GM18907 (cell line): ENCODE measurements at regions not wholly inside any gene's neighbourhood (a gene's known extent, or its start where the extent isn't known, plus 50 kb on each side); places are given as distances from the start of the nearest gene placed in this dataset.

Source experiments
- ATAC-seq: cut with Tn5 transposase; IDR thresholded peaks from one replicate; pipeline ENCODE4 v1.9.1; 2021; ENCODE audit warnings: mild to moderate bottlenecking, moderate library complexity; ENCODE audit not compliant: unreplicated experiment

DNA sequence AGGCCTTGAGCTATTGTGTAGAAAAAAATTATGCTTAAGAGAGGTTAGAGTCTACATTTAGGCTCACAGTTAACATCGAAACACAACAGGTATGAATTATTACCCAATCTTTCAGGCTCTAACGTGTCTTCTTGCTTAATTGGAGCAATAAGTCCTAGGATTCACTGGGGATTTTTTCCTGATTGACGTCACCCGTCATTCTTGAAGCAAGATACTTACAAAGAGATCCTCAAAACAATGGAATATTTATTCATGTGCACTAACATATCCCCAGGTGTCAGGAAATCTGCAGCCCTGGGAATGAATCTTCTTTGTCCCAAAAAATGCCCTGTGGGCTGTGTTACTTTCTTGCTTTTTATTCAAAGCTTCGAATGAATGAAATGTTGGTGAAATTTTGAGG is 413.5 kb downstream of the NFIB start:
- no peak for ATAC-seq

- ATAC-seq = no peak
Measured at GRCh38 chr9:13899924-13900323, 414.0 kb downstream of the NFIB start.

GRCh38 chr9:13898957-13899356 is 415.0 kb downstream of the NFIB start:
- no peak for ATAC-seq

DNA sequence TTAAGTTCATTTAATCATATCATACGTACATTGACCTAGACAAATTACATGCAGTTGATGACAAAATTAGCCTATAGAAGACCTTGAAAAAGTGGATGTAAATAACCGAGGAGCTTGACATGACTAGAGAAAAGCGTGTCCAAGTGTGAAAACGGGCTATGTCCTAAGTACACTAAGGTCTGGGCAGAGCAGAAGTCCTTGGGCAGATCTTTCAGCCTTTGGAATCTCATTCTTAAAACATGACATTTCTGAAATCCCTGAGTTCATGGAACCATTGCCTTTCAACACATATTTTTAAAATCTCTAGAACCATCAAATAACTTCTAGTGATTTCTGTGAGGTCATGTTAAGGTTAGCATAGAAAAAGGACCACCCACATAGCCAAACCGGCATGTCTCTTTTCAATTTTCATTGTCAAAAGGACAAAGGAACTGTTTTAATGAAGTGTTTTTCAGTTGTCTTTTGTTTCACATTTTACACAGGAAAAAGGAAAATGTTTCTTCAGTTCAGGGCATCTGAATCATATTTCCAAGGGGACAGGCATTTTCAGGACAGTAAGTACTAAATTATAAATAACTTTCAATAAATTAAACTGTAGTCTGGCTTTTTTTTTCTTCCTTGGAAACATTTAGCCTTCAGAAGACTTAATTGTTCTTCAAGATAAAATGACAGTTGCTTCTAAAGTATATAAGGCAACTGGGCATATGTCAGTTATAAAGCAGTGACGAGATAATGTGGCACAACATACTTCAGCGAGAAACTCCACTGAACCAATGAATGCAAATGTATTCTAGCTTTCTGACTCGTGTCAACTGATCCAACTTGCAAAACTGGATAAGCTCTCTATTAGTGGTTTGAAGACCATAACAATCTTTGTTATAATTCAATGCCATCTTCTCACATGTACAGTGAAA is 416.8 kb downstream of the NFIB start:
- ATAC-seq = no peak

DNA sequence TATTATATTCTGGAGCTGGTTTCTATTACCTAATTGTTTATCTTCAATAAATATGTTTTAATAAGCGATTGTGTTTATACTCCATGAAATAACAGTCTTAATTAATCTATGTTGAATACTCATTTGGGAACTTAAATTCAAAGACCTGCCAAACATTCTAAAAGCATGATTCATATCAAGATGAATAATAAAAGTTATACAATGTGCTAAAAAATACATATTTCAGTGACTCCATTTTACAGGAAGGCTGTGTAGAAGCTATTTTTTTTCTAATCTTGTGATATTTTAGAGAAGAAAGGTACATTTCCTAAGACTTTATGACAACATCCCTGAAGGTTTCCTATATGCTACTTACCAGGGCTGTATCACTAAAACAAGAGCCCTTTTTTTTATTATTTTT is 417.9 kb downstream of the NFIB start:
- ATAC-seq = no peak

DNA sequence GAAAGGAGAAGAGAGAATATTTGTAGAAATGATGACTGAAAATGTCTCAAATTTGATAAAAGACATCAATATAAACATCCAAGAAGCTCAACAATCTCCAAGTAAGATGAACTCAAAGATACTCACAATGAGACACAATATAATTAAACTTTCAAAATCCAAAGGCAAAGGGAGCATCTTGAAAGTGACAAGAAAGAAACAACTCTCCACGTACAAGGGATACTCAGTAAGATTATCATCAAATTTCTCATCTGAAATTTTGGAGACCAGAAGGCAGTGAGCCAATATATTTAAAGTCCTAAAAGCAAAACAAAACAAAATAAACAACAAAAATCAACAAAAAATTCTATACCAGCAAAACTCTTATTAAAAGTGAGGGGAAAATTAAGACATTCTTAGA is 428.7 kb downstream of the NFIB start:
- ATAC-seq = no peak

- no peak for ATAC-seq
Measured at GRCh38 chr9:13879981-13880380, 434.0 kb downstream of the NFIB start.

DNA sequence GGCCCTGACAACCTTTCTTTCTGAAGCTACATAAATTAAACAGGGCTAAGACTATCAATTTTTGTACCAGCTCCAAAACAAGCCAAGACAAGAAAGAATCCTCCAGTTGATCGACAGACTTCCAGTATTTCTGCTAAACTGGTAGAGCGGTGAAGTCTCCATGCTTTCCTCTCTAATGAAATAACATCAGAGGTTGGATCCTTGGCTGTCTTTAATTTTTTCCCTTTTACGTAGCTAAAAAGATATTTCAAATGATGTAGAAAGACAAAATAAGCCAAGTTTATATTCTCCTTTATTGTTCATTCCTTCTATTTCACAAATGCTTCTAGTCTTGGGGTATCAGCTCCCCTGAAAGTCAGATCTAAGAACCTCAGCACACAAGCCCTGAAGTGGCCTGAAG is 434.9 kb downstream of the NFIB start:
- no peak for ATAC-seq

DNA sequence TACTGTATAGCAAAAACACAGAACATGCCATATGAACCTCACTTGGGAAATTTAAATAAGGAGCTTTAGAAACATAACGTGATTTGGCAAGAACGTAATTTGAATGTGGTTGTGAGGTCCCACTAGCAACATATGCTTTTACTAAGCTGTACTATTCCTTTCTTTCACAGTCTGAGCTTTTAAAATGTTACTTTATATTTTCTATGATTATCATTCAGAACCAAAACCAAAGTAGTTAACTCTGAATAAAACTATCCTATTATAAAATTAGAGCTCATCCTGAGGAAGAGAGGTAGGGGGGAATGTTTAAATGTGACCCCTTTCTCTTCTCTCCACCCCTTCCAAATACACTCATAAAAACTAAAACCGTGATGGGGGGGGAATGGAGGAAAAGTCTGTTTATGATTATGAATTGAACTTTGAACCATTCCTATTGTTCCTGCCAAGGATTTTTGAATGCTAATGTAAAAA is 435.7 kb downstream of the NFIB start:
- ATAC-seq = no peak

- ATAC-seq = no peak
Measured at GRCh38 chr9:13876741-13877140, 437.2 kb downstream of the NFIB start.

- ATAC-seq = no peak
Measured at GRCh38 chr9:13873203-13873602, 440.7 kb downstream of the NFIB start.

DNA sequence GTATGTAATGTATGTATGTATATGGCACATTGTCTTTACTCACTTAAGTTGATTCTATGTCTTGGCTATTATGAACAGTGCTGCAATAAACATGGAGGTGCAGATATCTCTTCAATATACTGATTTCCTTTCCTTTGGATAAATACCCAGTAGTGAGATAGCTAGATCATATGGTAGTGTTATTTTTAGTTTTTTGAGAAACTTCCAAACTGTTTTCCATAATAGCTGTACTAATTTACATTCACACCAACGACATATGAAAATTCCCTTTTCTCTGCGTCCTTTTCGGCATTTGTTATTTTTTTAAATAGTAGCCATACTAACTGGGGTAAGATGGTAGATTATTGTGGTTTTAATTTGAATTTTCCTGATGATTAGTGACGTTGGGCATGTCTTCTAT is 445.6 kb downstream of the NFIB start:
- no peak for ATAC-seq

DNA sequence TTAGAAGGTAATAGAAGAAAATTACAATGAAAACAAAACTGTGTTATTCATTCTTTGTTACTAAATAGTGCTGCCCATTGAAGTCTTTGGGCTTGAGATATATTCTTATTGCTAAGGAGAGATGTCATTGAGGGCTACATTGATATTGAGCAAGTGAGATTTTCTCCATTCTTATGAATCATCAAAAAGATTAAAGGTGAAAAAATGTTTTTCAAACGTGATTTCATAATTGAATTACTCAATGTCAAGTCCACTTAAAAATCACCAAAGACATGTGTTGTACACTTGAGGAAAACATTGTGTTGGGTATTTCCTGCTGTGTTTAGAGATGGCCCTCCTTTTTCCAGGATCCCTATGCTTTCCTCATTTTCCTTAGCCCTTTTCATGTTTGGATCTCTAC is 448.1 kb downstream of the NFIB start:
- no peak for ATAC-seq

DNA sequence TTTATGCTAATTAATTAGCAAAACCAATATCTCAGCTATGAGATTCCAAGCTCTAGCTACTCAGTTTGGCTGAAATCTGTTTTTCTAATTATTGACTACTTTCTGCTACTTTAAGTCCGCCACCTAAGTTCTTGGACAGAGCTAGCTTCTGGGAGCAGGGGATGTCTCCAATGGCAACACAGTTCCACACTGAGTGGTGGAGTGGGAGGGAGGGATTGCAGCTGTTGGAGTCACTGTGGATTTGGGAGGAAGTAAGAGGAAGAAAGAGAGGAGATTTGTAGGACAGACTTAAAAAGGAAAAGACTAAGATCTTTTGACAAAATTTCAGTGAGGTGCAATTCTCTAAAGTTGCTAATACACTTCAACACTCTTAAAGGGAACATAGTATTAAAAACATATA is 450.8 kb downstream of the NFIB start:
- ATAC-seq = no peak

DNA sequence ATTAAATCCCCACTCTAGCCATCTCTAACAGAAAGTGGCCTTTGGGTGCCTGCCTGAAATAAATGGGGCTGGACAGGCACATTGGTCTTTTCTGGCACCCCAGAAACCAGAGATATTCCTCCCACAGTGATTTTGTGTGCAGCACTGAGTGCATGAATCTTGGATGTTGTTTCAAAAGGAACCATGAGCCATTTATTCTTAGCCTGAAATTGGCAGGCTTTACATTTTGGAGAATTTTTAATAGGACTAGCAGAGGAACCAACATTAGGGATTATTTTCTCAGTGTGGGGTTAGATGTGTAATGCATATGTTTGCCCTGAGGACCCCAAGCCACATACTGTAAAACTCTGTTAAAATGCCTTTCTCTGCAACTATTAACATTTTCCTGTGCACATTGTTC is 451.3 kb downstream of the NFIB start:
- no peak for ATAC-seq

DNA sequence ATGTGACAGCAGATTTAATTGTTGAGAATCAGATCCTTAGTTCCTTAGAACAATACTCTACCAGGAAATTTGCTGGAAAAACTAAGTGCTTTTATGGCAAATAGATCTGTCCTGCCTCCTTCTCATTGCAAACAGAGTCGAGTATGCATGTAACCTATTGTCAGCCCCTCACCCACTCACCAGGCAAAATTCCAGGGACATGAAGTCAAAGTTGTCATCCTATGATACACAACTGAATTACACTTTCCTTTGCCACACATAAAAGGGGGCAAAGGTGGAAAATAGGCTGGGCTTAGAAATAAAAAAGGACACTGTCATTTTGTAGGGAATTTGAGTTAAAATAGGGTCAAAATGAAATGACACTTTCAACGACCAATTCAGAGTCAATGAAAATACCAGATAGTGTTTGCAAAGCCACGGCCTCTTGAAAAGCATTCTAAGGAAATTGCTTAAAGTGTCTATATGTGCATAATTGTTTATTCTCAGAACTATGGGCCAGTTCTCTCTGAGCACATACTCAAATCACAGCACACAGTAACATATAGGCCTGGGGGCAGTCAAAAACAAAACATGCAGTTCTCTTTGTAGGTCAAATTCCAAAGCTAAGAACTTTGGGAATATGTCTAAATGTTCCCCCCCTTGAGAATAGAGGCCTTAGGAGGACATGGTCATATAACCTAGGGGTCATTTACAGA is 452.8 kb downstream of the NFIB start:
- ATAC-seq = no peak

- no peak for ATAC-seq
Measured at GRCh38 chr9:13860019-13860418, 453.9 kb downstream of the NFIB start.

DNA sequence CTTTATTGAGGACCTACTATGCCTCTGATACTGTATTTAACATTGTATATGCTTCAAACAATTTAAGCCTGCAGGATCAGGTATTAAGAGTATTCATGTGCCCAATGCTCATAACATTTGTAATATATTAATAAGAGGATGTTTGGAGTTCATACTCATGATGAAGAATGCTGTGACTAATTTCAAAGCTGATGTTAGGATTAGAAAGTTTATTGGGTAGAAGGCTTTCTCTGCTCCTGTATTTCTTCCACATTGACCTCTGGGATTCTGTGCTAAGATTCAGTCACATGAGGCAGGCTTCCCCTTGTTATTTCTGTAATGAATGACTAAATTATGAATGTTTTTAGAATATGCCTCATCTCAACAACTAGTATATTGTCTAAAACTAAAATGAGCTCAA is 456.4 kb downstream of the NFIB start:
- no peak for ATAC-seq

DNA sequence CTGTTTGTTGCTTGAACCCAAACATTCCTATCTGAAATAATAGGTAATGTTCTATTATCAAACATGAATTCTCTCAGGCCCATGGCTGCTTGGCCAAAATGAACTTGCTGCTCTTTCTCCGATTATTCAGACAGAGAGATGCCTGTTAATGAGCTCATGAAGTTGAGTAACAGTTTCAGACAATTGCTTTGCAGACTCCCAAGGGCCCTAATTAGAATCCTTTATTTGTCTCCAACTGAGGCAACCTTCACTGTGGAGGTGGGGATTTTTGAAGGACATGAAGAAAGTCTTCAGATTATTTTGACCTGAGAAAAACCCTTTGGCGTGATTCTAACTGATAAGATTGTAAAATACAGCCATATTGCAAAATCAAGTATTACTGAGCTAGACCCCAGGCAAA is 466.7 kb downstream of the NFIB start:
- ATAC-seq = no peak

DNA sequence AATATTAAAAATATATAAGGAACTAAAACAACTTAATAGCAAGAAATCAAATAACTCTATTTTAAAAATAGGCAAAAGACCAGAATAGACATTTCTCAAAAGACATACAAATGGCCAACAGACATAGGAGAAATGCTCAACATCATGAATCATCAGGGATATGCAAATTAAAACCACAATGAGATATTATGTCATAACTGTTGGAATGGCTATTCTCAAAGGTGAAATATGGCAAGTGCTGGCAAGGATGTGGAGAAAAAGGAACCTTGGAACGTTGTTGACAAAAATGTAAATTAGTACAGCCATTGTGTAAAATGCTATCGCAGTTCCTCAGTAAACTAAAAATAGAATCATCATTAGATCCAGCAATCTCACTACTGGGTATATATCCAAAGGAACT is 468.5 kb downstream of the NFIB start:
- no peak for ATAC-seq

- no peak for ATAC-seq
Measured at GRCh38 chr9:13841746-13842462, 472.0 kb downstream of the NFIB start.

GRCh38 chr9:13832446-13832845 is 481.5 kb downstream of the NFIB start:
- no peak for ATAC-seq
